OCI-LY7 (cell line): ENCODE measurements at regions not wholly inside any gene's neighbourhood (a gene's known extent, or its start where the extent isn't known, plus 50 kb on each side); places are given as distances from the start of the nearest gene placed in this dataset.
"Not testable (repeated sequence)": the region's sequence is repeated elsewhere in the genome, so short reads cannot be mapped to it uniquely, and the experiment has no call there.

Experiments
- BruUV-seq: library from RNA; stranded (reverse); fragments of 400-500 nt; replicated peaks from 2 replicates; lab custom pipeline; 2021; lab: Mats Ljungman, UMichigan
- CTCF ChIA-PET: fragments of 300-600 bp; sonication (Branson Sonifier 250); formaldehyde crosslinking; loops from one replicate; lab custom pipeline; 2022; ENCODE audit warnings: antibody characterized with exemption; ENCODE audit not compliant: unreplicated experiment; lab: Charles Lee
- POLR2A ChIA-PET: fragments of 300-600 bp; sonication (Branson Sonifier 250); formaldehyde crosslinking; loops from one replicate; lab custom pipeline; 2022; ENCODE audit warnings: antibody characterized with exemption; lab: Charles Lee
- DNase-seq: peaks from one replicate; pipeline ENCODE4 v3.0.0-alpha.2; 2015; ENCODE audit warnings: low spot score
- H2AFZ ChIP-seq: fragments of 200-600 bp; sonication (generic), shearing (Covaris generic); 2 replicates; pipeline ENCODE4 v1.6.1; 2014; ENCODE audit warnings: mild to moderate bottlenecking, antibody characterized with exemption, low read length, moderate library complexity
- H3K27ac ChIP-seq: fragments of 200-600 bp; sonication (generic); 2 replicates; pipeline ENCODE4 v1.5.1; 2014; ENCODE audit warnings: mixed run types, low read depth, mild to moderate bottlenecking, moderate library complexity, low read length, inconsistent platforms; ENCODE audit not compliant: poor library complexity, severe bottlenecking
- H3K36me3 ChIP-seq: fragments of 200-600 bp; sonication (generic); 2 replicates; pipeline ENCODE4 v1.6.1; 2014; ENCODE audit warnings: mild to moderate bottlenecking, antibody characterized with exemption, low read length, moderate library complexity, mixed read lengths; ENCODE audit not compliant: insufficient read depth
- H3K4me1 ChIP-seq: fragments of 200-600 bp; sonication (generic); 2 replicates; pipeline ENCODE4 v1.5.1; 2014; ENCODE audit warnings: mild to moderate bottlenecking, low read length; ENCODE audit not compliant: insufficient read depth, poor library complexity, severe bottlenecking
- H3K4me2 ChIP-seq: fragments of 200-600 bp; sonication (generic); 2 replicates; pipeline ENCODE4 v1.6.1; 2014; ENCODE audit warnings: mild to moderate bottlenecking, low read length
- H3K4me3 ChIP-seq: fragments of 200-600 bp; sonication (generic); 2 replicates; pipeline ENCODE4 v1.5.1; 2014; ENCODE audit warnings: mild to moderate bottlenecking, low read depth, low read length; ENCODE audit not compliant: poor library complexity, severe bottlenecking
- H3K79me2 ChIP-seq: fragments of 200-600 bp; sonication (generic); 2 replicates; pipeline ENCODE4 v1.6.1; 2016; ENCODE audit warnings: low read depth, mild to moderate bottlenecking, low read length, moderate library complexity, mixed read lengths; ENCODE audit not compliant: insufficient read depth
- H3K9me2 ChIP-seq: fragments of 200-600 bp; sonication (generic); 2 replicates; pipeline ENCODE4 v1.6.1; 2016; ENCODE audit warnings: mild to moderate bottlenecking, low read length, mixed read lengths; ENCODE audit not compliant: insufficient read depth
- H3K9me3 ChIP-seq: fragments of 200-600 bp; sonication (generic); 2 replicates; pipeline ENCODE4 v1.6.1; 2014; ENCODE audit warnings: mild to moderate bottlenecking, mixed run types, low read length, mixed read lengths
- H4K20me1 ChIP-seq: fragments of 200-600 bp; sonication (generic); 2 replicates; pipeline ENCODE4 v1.6.1; 2014; ENCODE audit warnings: mild to moderate bottlenecking, antibody characterized with exemption, low read length, moderate library complexity, mixed read lengths; ENCODE audit not compliant: insufficient read depth
- EZH2phosphoT487 ChIP-seq: fragments of 200-600 bp; sonication (generic); IDR thresholded peaks from 2 replicates; pipeline ENCODE4 v1.6.1; 2018; ENCODE audit warnings: low read depth, borderline replicate concordance, mild to moderate bottlenecking, mixed run types, antibody characterized with exemption, low read length, moderate library complexity, mixed read lengths
- intact Hi-C: fragments of 100-400 bp; cut with micrococcal nuclease; formaldehyde crosslinking; loops from one replicate; pipeline ENCODE4 v1.10.0; 2022; ENCODE audit not compliant: unreplicated experiment
- TF ChIP-seq, protein P1 (sequence below): fragments of 200-600 bp; sonication (generic); conservative IDR thresholded peaks from 2 replicates; pipeline ENCODE4 v1.5.1; 2014; ENCODE audit warnings: mild to moderate bottlenecking, antibody characterized with exemption, low read length, moderate library complexity, mixed read lengths

DNA sequence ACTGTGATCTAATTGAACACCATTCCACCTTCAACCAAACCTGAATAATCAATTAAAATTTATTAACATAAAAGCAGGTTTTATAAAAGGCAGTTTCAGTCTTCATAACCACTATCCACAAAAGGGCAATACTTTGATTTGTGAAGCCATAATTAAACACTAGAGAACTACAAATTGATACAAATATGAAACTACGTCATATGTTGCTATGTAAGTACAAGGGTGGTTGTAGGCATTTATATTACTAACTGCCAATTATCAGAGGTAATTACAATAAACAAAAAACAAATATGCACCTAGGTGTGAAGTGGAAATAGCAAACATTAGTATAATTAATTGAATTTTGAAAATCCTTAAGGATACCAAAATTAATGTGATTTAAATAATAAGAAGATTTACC lies 368.5 kb upstream of the PCDH15 start:
- Histone ChIP-seq H3K9me2 (no peaks in the 10 kb centered on the region), H3K4me3 (no peak overlapping the region), H3K36me3 (no peaks in the 10 kb centered on the region), H3K79me2 (no peaks in the 10 kb centered on the region), H3K4me1 (no peaks in the 10 kb centered on the region), H4K20me1 (no peaks in the 10 kb centered on the region), H3K4me2 (no peak overlapping the region), H2AFZ (no peak overlapping the region), H3K9me3 (no peaks in the 10 kb centered on the region), H3K27ac (no peak overlapping the region)
- BruUV-seq, result no TSS peak
- ChIA-PET CTCF (no interaction called here), POLR2A (no interaction called here)
- no peak for DNase-seq
- TF ChIP-seq EZH2phosphoT487, result no peak
- TF ChIP-seq, protein P1, sequence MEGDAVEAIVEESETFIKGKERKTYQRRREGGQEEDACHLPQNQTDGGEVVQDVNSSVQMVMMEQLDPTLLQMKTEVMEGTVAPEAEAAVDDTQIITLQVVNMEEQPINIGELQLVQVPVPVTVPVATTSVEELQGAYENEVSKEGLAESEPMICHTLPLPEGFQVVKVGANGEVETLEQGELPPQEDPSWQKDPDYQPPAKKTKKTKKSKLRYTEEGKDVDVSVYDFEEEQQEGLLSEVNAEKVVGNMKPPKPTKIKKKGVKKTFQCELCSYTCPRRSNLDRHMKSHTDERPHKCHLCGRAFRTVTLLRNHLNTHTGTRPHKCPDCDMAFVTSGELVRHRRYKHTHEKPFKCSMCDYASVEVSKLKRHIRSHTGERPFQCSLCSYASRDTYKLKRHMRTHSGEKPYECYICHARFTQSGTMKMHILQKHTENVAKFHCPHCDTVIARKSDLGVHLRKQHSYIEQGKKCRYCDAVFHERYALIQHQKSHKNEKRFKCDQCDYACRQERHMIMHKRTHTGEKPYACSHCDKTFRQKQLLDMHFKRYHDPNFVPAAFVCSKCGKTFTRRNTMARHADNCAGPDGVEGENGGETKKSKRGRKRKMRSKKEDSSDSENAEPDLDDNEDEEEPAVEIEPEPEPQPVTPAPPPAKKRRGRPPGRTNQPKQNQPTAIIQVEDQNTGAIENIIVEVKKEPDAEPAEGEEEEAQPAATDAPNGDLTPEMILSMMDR, result no peak
- intact Hi-C loops, result no loop called here

DNA sequence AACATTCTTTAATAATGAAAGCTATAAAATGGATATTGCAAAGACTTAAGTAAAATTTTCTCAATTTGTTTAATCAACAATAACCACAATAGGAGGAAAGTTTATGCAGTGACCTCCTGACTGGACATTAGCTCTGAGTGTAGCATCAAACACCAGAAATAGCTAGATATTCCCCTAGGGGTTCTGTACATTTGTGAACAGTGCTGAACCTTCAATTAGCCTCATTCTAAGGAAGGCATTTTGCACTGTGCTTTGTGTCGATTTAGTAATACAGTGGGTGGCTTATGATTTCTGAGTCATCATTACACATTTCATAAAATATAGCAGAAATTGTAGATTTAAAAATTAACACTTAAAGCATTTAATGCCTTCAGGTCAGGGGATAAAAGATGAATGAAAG lies 367.3 kb upstream of the PCDH15 start:
- Histone ChIP-seq H2AFZ (no peak overlapping the region), H3K4me3 (no peak overlapping the region), H3K9me3 (no peaks in the 10 kb centered on the region), H3K9me2 (no peaks in the 10 kb centered on the region), H3K36me3 (no peaks in the 10 kb centered on the region), H3K79me2 (no peaks in the 10 kb centered on the region), H3K27ac (no peak overlapping the region), H4K20me1 (no peaks in the 10 kb centered on the region), H3K4me2 (no peak overlapping the region), H3K4me1 (no peaks in the 10 kb centered on the region)
- no TSS peak for BruUV-seq
- intact Hi-C loops, result no loop called here
- ChIA-PET POLR2A (no interaction called here), CTCF (no interaction called here)
- no peak for DNase-seq
- TF ChIP-seq, protein P1, result no peak
- TF ChIP-seq EZH2phosphoT487, result no peak

DNA sequence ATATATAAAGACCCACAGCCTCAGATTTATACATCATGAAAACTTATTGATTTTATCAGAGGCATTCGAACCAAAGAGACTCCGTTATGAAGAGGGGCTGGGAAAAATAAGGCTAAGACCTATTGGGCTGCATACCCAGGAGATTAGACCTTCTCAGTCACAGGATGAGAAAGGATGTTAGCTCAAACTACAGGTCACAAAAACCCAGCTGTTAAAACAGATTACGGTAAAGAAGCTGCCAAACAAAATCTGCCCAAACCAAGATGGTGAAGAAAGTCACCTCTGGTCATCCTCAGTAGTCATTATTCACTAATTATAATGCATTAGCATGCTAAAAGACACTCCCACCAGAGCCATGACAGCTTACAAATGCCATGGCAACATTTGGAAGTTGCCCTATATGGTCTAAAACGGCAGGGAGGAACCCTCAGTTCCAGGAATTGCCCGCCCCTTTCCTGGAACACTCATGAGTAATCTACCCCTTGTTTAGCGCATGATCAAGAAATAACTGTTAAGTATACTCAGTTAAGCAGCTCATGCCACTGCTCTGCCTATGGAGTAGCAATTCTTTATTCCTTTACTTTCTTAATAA lies 362.5 kb upstream of the PCDH15 start:
- no peak for DNase-seq
- H3K27ac ChIP-seq, result no peak overlapping the region
- H3K79me2 ChIP-seq, result no peaks in the 10 kb centered on the region
- H3K4me3 ChIP-seq, result no peak overlapping the region
- BruUV-seq, result no TSS peak
- H3K9me3 ChIP-seq, result no peaks in the 10 kb centered on the region
- ChIA-PET CTCF (no interaction called here), POLR2A (no interaction called here)
- no peaks in the 10 kb centered on the region for H3K4me1 ChIP-seq
- H3K4me2 ChIP-seq, result no peak overlapping the region
- no peak for TF ChIP-seq EZH2phosphoT487
- TF ChIP-seq, protein P1, result no peak
- intact Hi-C loops, result no loop called here
- H3K9me2 ChIP-seq, result no peaks in the 10 kb centered on the region
- no peaks in the 10 kb centered on the region for H4K20me1 ChIP-seq
- H2AFZ ChIP-seq, result no peak overlapping the region
- H3K36me3 ChIP-seq, result no peaks in the 10 kb centered on the region

DNA sequence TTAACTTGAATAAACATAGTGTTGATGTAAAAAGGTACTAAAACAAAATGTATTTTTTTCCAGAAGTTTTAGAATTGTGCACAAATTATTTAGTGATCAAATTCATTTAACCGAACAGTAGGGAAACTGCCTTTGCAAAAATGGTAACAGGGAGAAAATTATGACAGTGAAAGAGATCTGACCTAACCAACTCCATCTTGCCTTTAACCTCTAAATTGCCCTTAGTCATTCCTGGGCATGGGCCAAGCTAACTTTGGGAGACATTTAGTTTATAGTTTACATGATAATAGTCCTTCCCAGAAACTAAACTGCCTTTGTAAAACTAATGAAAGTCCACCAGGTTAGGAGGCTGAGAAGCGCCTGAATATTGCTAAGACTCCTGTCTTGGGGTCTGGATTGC lies 361.3 kb upstream of the PCDH15 start:
- H3K79me2 ChIP-seq, POLR2A ChIA-PET, H3K4me2 ChIP-seq, H3K36me3 ChIP-seq, H3K9me3 ChIP-seq, CTCF ChIA-PET, H3K4me1 ChIP-seq, intact Hi-C loops, H3K4me3 ChIP-seq, BruUV-seq, H3K27ac ChIP-seq, H3K9me2 ChIP-seq, DNase-seq, H4K20me1 ChIP-seq, H2AFZ ChIP-seq: not testable (repeated sequence)
